H1 (cell line): ENCODE measurements at regions not wholly inside any gene's neighbourhood (a gene's known extent, or its start where the extent isn't known, plus 50 kb on each side); places are given as distances from the start of the nearest gene placed in this dataset.

ENCODE experiments used
- CTCF ChIA-PET: fragments of 300-600 bp; sonication (Branson Sonifier 250); formaldehyde crosslinking; loops from one replicate; lab custom pipeline; 2021; ENCODE audit not compliant: partially characterized antibody; lab: Charles Lee
- POLR2A ChIA-PET: fragments of 300-600 bp; sonication (Branson Sonifier 250); formaldehyde crosslinking; loops from one replicate; lab custom pipeline; 2021; ENCODE audit warnings: inconsistent platforms; ENCODE audit not compliant: partially characterized antibody; lab: Charles Lee
- DNase-seq, 2 experiments: peaks; one replicate each; pipeline versions ENCODE4 v3.0.0 to v3.0.0-alpha.2; 2010 to 2022; ENCODE audit warnings: low spot score in 2 of 2, low read depth in 1 of 2, mixed read lengths in 1 of 2
- FAIRE-seq: peaks from 2 replicates; lab custom pipeline; 2011; peaks lifted over from hg19 to GRCh38; lab: Jason Lieb, UNC
- H2AFZ ChIP-seq: 2 replicates; pipeline ENCODE4 v1.8.1; 2012; ENCODE audit warnings: low read length, inconsistent platforms
- H2AK5ac ChIP-seq: 2 replicates; pipeline ENCODE4 v1.6.1; 2013; ENCODE audit warnings: low read depth, low read length
- H2BK120ac ChIP-seq: replicated peaks from 2 replicates; pipeline ENCODE3; 2013; ENCODE audit warnings: low read depth, low read length, inconsistent platforms
- H2BK12ac ChIP-seq: 2 replicates; pipeline ENCODE4 v1.6.1; 2013; ENCODE audit warnings: low read depth, low read length
- H2BK15ac ChIP-seq: 2 replicates; pipeline ENCODE4 v1.6.1; 2013; ENCODE audit warnings: low read length
- H2BK20ac ChIP-seq: 2 replicates; pipeline ENCODE4 v1.6.1; 2013; ENCODE audit warnings: low read length
- H2BK5ac ChIP-seq: 2 replicates; pipeline ENCODE4 v1.6.1; 2013; ENCODE audit warnings: low read depth, low read length
- H3K14ac ChIP-seq: 2 replicates; pipeline ENCODE4 v1.6.1; 2013; ENCODE audit warnings: inconsistent platforms; ENCODE audit not compliant: insufficient read length
- H3K18ac ChIP-seq: 2 replicates; pipeline ENCODE4 v1.6.1; 2013; ENCODE audit warnings: low read length; ENCODE audit errors: extremely low read depth
- H3K23ac ChIP-seq: 2 replicates; pipeline ENCODE4 v1.6.1; 2013; ENCODE audit warnings: inconsistent platforms; ENCODE audit not compliant: insufficient read length
- H3K23me2 ChIP-seq: 2 replicates; pipeline ENCODE4 v1.6.1; 2013; ENCODE audit warnings: low read depth, low read length
- H3K27ac ChIP-seq: 2 replicates; pipeline ENCODE4 v1.6.1; 2011; ENCODE audit warnings: low read depth, low read length, inconsistent platforms
- H3K27me3 ChIP-seq, 4 experiments: replicated peaks in 1 of 4; 1 replicate in 1 of 4; 2 replicates in 3 of 4; pipeline versions ENCODE4 v1.6.1 to v1.8.1; 2011 to 2013; ENCODE audit warnings: low read length in 3 of 4, mild to moderate bottlenecking in 3 of 4, inconsistent platforms in 2 of 4, mixed read lengths in 2 of 4, moderate library complexity in 1 of 4; ENCODE audit not compliant: control insufficient read depth in 3 of 4, insufficient read depth in 3 of 4; ENCODE audit errors: extremely low read depth in 1 of 4
- H3K36me3 ChIP-seq, 4 experiments: 2 replicates each; pipeline versions ENCODE4 v1.6.1 to v1.8.1; 2011 to 2013; ENCODE audit warnings: mild to moderate bottlenecking in 4 of 4, low read length in 3 of 4, moderate library complexity in 2 of 4, control low read depth in 1 of 4, inconsistent platforms in 1 of 4; ENCODE audit not compliant: insufficient read depth in 4 of 4, control insufficient read depth in 2 of 4
- H3K4ac ChIP-seq: replicated peaks from 2 replicates; pipeline ENCODE3; 2013; ENCODE audit warnings: low read length, low read depth, mixed read lengths, inconsistent platforms; ENCODE audit not compliant: insufficient read length
- H3K4me1 ChIP-seq, 4 experiments: replicated peaks in 1 of 4; 1 replicate in 1 of 4; 2 replicates in 3 of 4; pipeline versions ENCODE4 v1.6.1 to v1.8.1; 2011 to 2013; ENCODE audit warnings: low read length in 3 of 4, inconsistent platforms in 2 of 4, mixed read lengths in 1 of 4; ENCODE audit not compliant: insufficient read depth in 4 of 4, control insufficient read depth in 3 of 4
- H3K4me2 ChIP-seq, 2 experiments: 2 replicates each; pipeline versions ENCODE4 v1.6.1 to v1.8.1; 2011 to 2013; ENCODE audit warnings: low read depth in 2 of 2, low read length in 2 of 2, control low read depth in 1 of 2, inconsistent platforms in 1 of 2, mild to moderate bottlenecking in 1 of 2; ENCODE audit not compliant: insufficient read depth in 1 of 2
- H3K4me3 ChIP-seq, 4 experiments: fragments of 200-600, 300-600 bp in 1 of 4; sonication (generic), shearing (Covaris generic), sonication (Bioruptor Twin) in 1 of 4; 2 replicates each; pipeline versions ENCODE4 v1.5.1 to v1.8.1; 2011 to 2016; ENCODE audit warnings: low read length in 4 of 4, low read depth in 3 of 4, control low read depth in 2 of 4, inconsistent platforms in 2 of 4, mild to moderate bottlenecking in 2 of 4, mixed read lengths in 1 of 4, moderate library complexity in 1 of 4; ENCODE audit not compliant: insufficient read depth in 2 of 4; ENCODE audit errors: extremely low read depth in 1 of 4
- H3K56ac ChIP-seq: replicated peaks from 2 replicates; pipeline ENCODE3; 2013; ENCODE audit warnings: low read depth, mild to moderate bottlenecking, mixed read lengths, low read length, inconsistent platforms; ENCODE audit not compliant: insufficient read length
- H3K79me1 ChIP-seq: 2 replicates; pipeline ENCODE4 v1.6.1; 2013; ENCODE audit warnings: low read depth, low read length, control low read depth
- H3K79me2 ChIP-seq, 2 experiments: 2 replicates each; pipeline versions ENCODE4 v1.6.1 to v1.8.1; 2012 to 2013; ENCODE audit warnings: low read length in 2 of 2, mild to moderate bottlenecking in 2 of 2, inconsistent platforms in 1 of 2; ENCODE audit not compliant: insufficient read depth in 2 of 2, control insufficient read depth in 1 of 2
- H3K9ac ChIP-seq, 4 experiments: replicated peaks in 1 of 4; 1 replicate in 1 of 4; 2 replicates in 3 of 4; pipeline versions ENCODE4 v1.6.1 to v1.8.1; 2011 to 2013; ENCODE audit warnings: low read depth in 3 of 4, low read length in 3 of 4, control low read depth in 2 of 4, mild to moderate bottlenecking in 2 of 4, moderate library complexity in 2 of 4, inconsistent platforms in 1 of 4; ENCODE audit errors: extremely low read depth in 1 of 4
- H3K9me3 ChIP-seq, 2 experiments: 2 replicates each; pipeline versions ENCODE4 v1.6.1 to v1.8.1; 2012 to 2013; ENCODE audit warnings: mild to moderate bottlenecking in 2 of 2, moderate library complexity in 2 of 2, control low read depth in 1 of 2, inconsistent platforms in 1 of 2, low read depth in 1 of 2, low read length in 1 of 2, mixed read lengths in 1 of 2; ENCODE audit not compliant: insufficient read depth in 2 of 2
- H4K20me1 ChIP-seq, 2 experiments: replicated peaks in 1 of 2; 2 replicates each; pipeline versions ENCODE3 to v1.8.1; 2011 to 2013; ENCODE audit warnings: inconsistent platforms in 2 of 2, low read length in 2 of 2, mild to moderate bottlenecking in 1 of 2; ENCODE audit not compliant: insufficient read depth in 2 of 2, control insufficient read depth in 1 of 2
- H4K5ac ChIP-seq: 2 replicates; pipeline ENCODE4 v1.6.1; 2013; ENCODE audit warnings: low read length, low read depth, mixed read lengths, inconsistent platforms; ENCODE audit not compliant: insufficient read length
- H4K8ac ChIP-seq: 2 replicates; pipeline ENCODE4 v1.8.0; 2013; ENCODE audit warnings: mild to moderate bottlenecking, moderate library complexity, low read length, inconsistent platforms; ENCODE audit not compliant: insufficient read depth; ENCODE audit errors: extremely low read depth
- H4K91ac ChIP-seq: replicated peaks from 2 replicates; pipeline ENCODE3; 2013; ENCODE audit warnings: low read length, mixed read lengths, inconsistent platforms; ENCODE audit not compliant: insufficient read length
- CREB1 ChIP-seq: IDR thresholded peaks from 2 replicates; pipeline ENCODE4 v1.6.1; 2012; ENCODE audit warnings: inconsistent platforms
- EGR1 ChIP-seq: IDR thresholded peaks from 2 replicates; pipeline ENCODE4 v1.6.1; 2011; ENCODE audit warnings: low read depth, low read length, borderline replicate concordance
- EZH2 ChIP-seq: fragments of 200-600 bp; sonication (generic); IDR thresholded peaks from 2 replicates; pipeline ENCODE4 v1.7.1; 2012; ENCODE audit warnings: low read depth, mild to moderate bottlenecking, moderate library complexity, low read length, inconsistent platforms; ENCODE audit not compliant: severe bottlenecking
- HDAC2 ChIP-seq, 2 experiments: fragments of 300-600 bp in 1 of 2; sonication (generic) in 1 of 2; IDR thresholded peaks; 2 replicates each; pipeline ENCODE4 v1.6.1; 2011 to 2012; ENCODE audit warnings: low read depth in 2 of 2, low read length in 2 of 2, mild to moderate bottlenecking in 2 of 2, moderate library complexity in 2 of 2, borderline replicate concordance in 1 of 2, inconsistent platforms in 1 of 2
- JUN ChIP-seq: IDR thresholded peaks from 2 replicates; pipeline ENCODE4 v1.6.1; 2011; ENCODE audit warnings: low read depth, mild to moderate bottlenecking, improper control_type of control experiment, low read length
- MAFK ChIP-seq: IDR thresholded peaks from 2 replicates; pipeline ENCODE4 v1.6.1; 2012; ENCODE audit warnings: low read depth, mild to moderate bottlenecking, improper control_type of control experiment, low read length
- SP2 ChIP-seq: IDR thresholded peaks from 2 replicates; pipeline ENCODE4 v1.6.1; 2012; ENCODE audit warnings: mild to moderate bottlenecking, low read length, inconsistent platforms
- SUZ12 ChIP-seq: fragments of 200-600 bp; sonication (generic); IDR thresholded peaks from 2 replicates; pipeline ENCODE4 v1.6.1; 2012; ENCODE audit warnings: mild to moderate bottlenecking, inconsistent platforms, low read length, moderate library complexity, mixed read lengths
- whole genome bisulfite sequencing, 2 experiments: shearing (Covaris generic) in 1 of 2; methylation state at CpG; one replicate each; pipeline versions ENCODE4 v1.1.6 to v1.1.7; 2013 to 2015; ENCODE audit warnings: low lambda C conversion rate in 2 of 2, mixed read lengths in 2 of 2, inconsistent platforms in 1 of 2, low coverage in 1 of 2, missing lambda C conversion rate in 1 of 2; ENCODE audit not compliant: insufficient replicate concordance in 2 of 2, insufficient coverage in 1 of 2, insufficient read length in 1 of 2; ENCODE audit errors: extremely low coverage in 1 of 2, missing lambda C conversion rate in 1 of 2; 5-methylcytosine and 5-hydroxymethylcytosine counted together
- TF ChIP-seq, protein P1 (sequence below): IDR thresholded peaks from 2 replicates; pipeline ENCODE4 v1.6.1; 2012; ENCODE audit warnings: low read length, inconsistent platforms
- TF ChIP-seq, protein P2 (sequence below): IDR thresholded peaks from 2 replicates; pipeline ENCODE4 v1.6.1; 2011; ENCODE audit warnings: low read length, improper control_type of control experiment

DNA sequence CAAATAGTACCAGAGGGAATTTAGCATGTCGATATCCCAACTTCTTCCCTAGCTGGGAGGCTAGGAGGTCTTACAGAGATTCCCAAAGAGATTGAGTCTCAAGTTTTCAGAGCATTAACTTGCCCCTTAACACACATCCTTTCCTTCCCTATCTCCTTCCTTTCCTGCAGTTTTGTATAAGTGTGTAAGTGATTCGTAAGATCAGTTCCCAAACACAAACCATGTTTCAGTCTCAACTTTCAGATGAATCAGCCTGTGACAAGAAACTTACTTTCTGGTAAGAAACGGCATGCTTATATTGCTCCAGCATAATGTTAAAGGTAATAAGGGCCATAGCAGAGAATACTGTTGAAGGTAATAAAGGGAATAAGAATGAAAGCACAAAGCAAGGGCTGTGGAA is 472.2 kb downstream of the LIG4 start:
- Histone ChIP-seq H2BK12ac (no peak overlapping the region), H4K20me1 (no peaks in the 10 kb centered on the region), H3K79me2 (no peaks in the 10 kb centered on the region), H2BK15ac (no peak overlapping the region), H3K4me3 (no peak overlapping the region), H3K23me2 (no peaks in the 10 kb centered on the region), H3K14ac (no peak overlapping the region), H4K5ac (no peak overlapping the region), H3K9ac (no peak overlapping the region), H2BK5ac (no peak overlapping the region), H4K91ac (no peak overlapping the region), H3K18ac (no peak overlapping the region), H3K9me3 (no peaks in the 10 kb centered on the region), H3K27ac (no peak overlapping the region), H2AK5ac (no peak overlapping the region), H2BK20ac (no peak overlapping the region), H3K23ac (no peak overlapping the region), H3K27me3 (no peaks in the 10 kb centered on the region), H3K79me1 (no peaks in the 10 kb centered on the region; the same call in 1 of the 2 replicates), H2BK120ac (no peak overlapping the region), H3K4ac (no peak overlapping the region), H3K36me3 (no peaks in the 10 kb centered on the region), H4K8ac (no peak overlapping the region), H2AFZ (no peak overlapping the region), H3K4me1 (no peaks in the 10 kb centered on the region; a peak in 1 of 7 replicates), H3K4me2 (no peak overlapping the region), H3K56ac (no peak overlapping the region)
- DNase-seq (no peak), FAIRE-seq (no peak)
- CTCF ChIA-PET, result interaction anchor here (1.7 kb wide), 1 partner anchor 12 kb away, joined by 4 read pairs; no protein-coding TSS in a partner anchor
- 96% methylated on average over 3 of the region's 3 CpGs; no CpG with 5 or more reads in 1 of the 2 experiments for WGBS, 2 experiments
- POLR2A ChIA-PET, result no interaction called here
- TF ChIP-seq HDAC2 (IDR thresholded peaks at IDR 0.05; ENCODE audit: borderline replicate concordance in 1 of 2, low read depth in 2 of 2, low read length in 2 of 2), result no peak
- no peak for TF ChIP-seq MAFK
- TF ChIP-seq EGR1, result no peak
- TF ChIP-seq EZH2, result no peak
- no peak for TF ChIP-seq SP2
- TF ChIP-seq JUN, result no peak
- TF ChIP-seq, protein P1, sequence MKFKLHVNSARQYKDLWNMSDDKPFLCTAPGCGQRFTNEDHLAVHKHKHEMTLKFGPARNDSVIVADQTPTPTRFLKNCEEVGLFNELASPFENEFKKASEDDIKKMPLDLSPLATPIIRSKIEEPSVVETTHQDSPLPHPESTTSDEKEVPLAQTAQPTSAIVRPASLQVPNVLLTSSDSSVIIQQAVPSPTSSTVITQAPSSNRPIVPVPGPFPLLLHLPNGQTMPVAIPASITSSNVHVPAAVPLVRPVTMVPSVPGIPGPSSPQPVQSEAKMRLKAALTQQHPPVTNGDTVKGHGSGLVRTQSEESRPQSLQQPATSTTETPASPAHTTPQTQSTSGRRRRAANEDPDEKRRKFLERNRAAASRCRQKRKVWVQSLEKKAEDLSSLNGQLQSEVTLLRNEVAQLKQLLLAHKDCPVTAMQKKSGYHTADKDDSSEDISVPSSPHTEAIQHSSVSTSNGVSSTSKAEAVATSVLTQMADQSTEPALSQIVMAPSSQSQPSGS, result no peak
- TF ChIP-seq, protein P2, sequence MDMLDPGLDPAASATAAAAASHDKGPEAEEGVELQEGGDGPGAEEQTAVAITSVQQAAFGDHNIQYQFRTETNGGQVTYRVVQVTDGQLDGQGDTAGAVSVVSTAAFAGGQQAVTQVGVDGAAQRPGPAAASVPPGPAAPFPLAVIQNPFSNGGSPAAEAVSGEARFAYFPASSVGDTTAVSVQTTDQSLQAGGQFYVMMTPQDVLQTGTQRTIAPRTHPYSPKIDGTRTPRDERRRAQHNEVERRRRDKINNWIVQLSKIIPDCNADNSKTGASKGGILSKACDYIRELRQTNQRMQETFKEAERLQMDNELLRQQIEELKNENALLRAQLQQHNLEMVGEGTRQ, result no peak
- TF ChIP-seq CREB1, result no peak
- no peak for TF ChIP-seq SUZ12
